GM19467 (cell line): ENCODE measurements at regions not wholly inside any gene's neighbourhood (a gene's known extent, or its start where the extent isn't known, plus 50 kb on each side); places are given as distances from the start of the nearest gene placed in this dataset.

Source experiments
- ATAC-seq: cut with Tn5 transposase; IDR thresholded peaks from one replicate; pipeline ENCODE4 v1.9.1; 2021; ENCODE audit warnings: mild to moderate bottlenecking, moderate library complexity; ENCODE audit not compliant: unreplicated experiment

GRCh38 chr13:40316301-40316700, 350.1 kb downstream of the FOXO1 start:
- no peak for ATAC-seq

GRCh38 chr13:40317980-40318327, 348.5 kb downstream of the FOXO1 start:
- ATAC-seq = no peak

GRCh38 chr13:40318366-40318765, 348.1 kb downstream of the FOXO1 start:
- ATAC-seq = no peak

GRCh38 chr13:40319699-40320579, 346.5 kb downstream of the FOXO1 start:
- ATAC-seq = no peak

- no peak for ATAC-seq
Measured at GRCh38 chr13:40328091-40328490, 338.4 kb downstream of the FOXO1 start.

- no peak for ATAC-seq
Measured at GRCh38 chr13:40329781-40330485, 336.5 kb downstream of the FOXO1 start.

GRCh38 chr13:40330950-40331349, 335.5 kb downstream of the FOXO1 start:
- no peak for ATAC-seq

- ATAC-seq = no peak
Measured at GRCh38 chr13:40331802-40332201, 334.6 kb downstream of the FOXO1 start.

GRCh38 chr13:40333226-40333625, 333.2 kb downstream of the FOXO1 start:
- ATAC-seq = no peak

- ATAC-seq = no peak
Measured at GRCh38 chr13:40334031-40334430, 332.4 kb downstream of the FOXO1 start.

- ATAC-seq = no peak
Measured at GRCh38 chr13:40334616-40335015, 331.8 kb downstream of the FOXO1 start.

GRCh38 chr13:40336228-40337221, 329.9 kb downstream of the FOXO1 start:
- ATAC-seq = no peak

GRCh38 chr13:40337651-40338050, 328.8 kb downstream of the FOXO1 start:
- no peak for ATAC-seq

- no peak for ATAC-seq
Measured at GRCh38 chr13:40338217-40338616, 328.2 kb downstream of the FOXO1 start.

GRCh38 chr13:40340368-40341095, 325.9 kb downstream of the FOXO1 start:
- ATAC-seq = no peak

GRCh38 chr13:40341096-40341471, 325.4 kb downstream of the FOXO1 start:
- ATAC-seq = no peak

GRCh38 chr13:40341501-40341900, 324.9 kb downstream of the FOXO1 start:
- ATAC-seq = no peak

GRCh38 chr13:40342461-40342860, 324.0 kb downstream of the FOXO1 start:
- ATAC-seq = no peak

GRCh38 chr13:40342901-40343300, 323.5 kb downstream of the FOXO1 start:
- no peak for ATAC-seq

- ATAC-seq = no peak
Measured at GRCh38 chr13:40343550-40344269, 322.7 kb downstream of the FOXO1 start.
